ENCODE measurements at regions not wholly inside any gene's neighbourhood (a gene's known extent, or its start where the extent isn't known, plus 50 kb on each side); places are given as distances from the start of the nearest gene placed in this dataset.

- Histone ChIP-seq H3K9ac (ENCODE audit: low read length) (no peak overlapping the region), H2AFZ (ENCODE audit: low read length) (no peak overlapping the region)
Measured at GRCh38 chrX:138034136-138034535, 468.2 kb downstream of the ZIC3 start.

GRCh38 chrX:138037548-138037947 is 471.6 kb downstream of the ZIC3 start:
- Histone ChIP-seq H3K27ac (ENCODE audit: low read depth, low read length, poor library complexity, severe bottlenecking) (no peak overlapping the region), H3K79me2 (ENCODE audit: insufficient read depth, low read length) (no peaks in the 10 kb centered on the region)
- TF ChIP-seq CTCF (IDR thresholded peaks at IDR 0.05; ENCODE audit: low read length) (no peak), EZH2 (IDR thresholded peaks at IDR 0.05; ENCODE audit: borderline replicate concordance, low read length) (no peak)

More at GRCh38 chrX:138034136-138034535, 468.2 kb downstream of the ZIC3 start:
- Histone ChIP-seq H3K79me2 (ENCODE audit: insufficient read depth, low read length) (no peaks in the 10 kb centered on the region), H3F3A (ENCODE audit: insufficient read depth, low read length) (no peaks in the 10 kb centered on the region), H3K4me2 (ENCODE audit: low read length) (no peak overlapping the region), H3K9me2 (ENCODE audit: low read depth, low read length) (no peaks in the 10 kb centered on the region), H3K4me1 (ENCODE audit: insufficient read depth, low read length, severe bottlenecking) (no peaks in the 10 kb centered on the region), H3K9me3 (ENCODE audit: low read length) (no peaks in the 10 kb centered on the region), H3K36me3 (ENCODE audit: insufficient read depth, low read length) (no peaks in the 10 kb centered on the region), H3K27ac (ENCODE audit: low read depth, low read length, poor library complexity, severe bottlenecking) (no peak overlapping the region), H4K20me1 (ENCODE audit: insufficient read depth, low read length) (no peaks in the 10 kb centered on the region), H3K4me3 (ENCODE audit: low read depth, low read length, poor library complexity, severe bottlenecking) (no peak overlapping the region), H3K27me3 (ENCODE audit: insufficient read depth, low read length) (no peaks in the 10 kb centered on the region)
- TF ChIP-seq EZH2 (IDR thresholded peaks at IDR 0.05; ENCODE audit: borderline replicate concordance, low read length) (no peak), CTCF (IDR thresholded peaks at IDR 0.05; ENCODE audit: low read length) (no peak)

GRCh38 chrX:138057883-138058282 is 492.0 kb downstream of the ZIC3 start:
- H3K4me1 ChIP-seq (ENCODE audit: insufficient read depth, low read length, severe bottlenecking), result no peaks in the 10 kb centered on the region
- H3K9me3 ChIP-seq (ENCODE audit: low read length), result no peaks in the 10 kb centered on the region

More at GRCh38 chrX:138037548-138037947, 471.6 kb downstream of the ZIC3 start:
- Histone ChIP-seq H3K9ac (ENCODE audit: low read length) (no peak overlapping the region), H3K36me3 (ENCODE audit: insufficient read depth, low read length) (no peaks in the 10 kb centered on the region), H3K4me2 (ENCODE audit: low read length) (no peak overlapping the region), H3K4me3 (ENCODE audit: low read depth, low read length, poor library complexity, severe bottlenecking) (no peak overlapping the region), H3K9me3 (ENCODE audit: low read length) (no peaks in the 10 kb centered on the region), H4K20me1 (ENCODE audit: insufficient read depth, low read length) (no peaks in the 10 kb centered on the region), H2AFZ (ENCODE audit: low read length) (no peak overlapping the region), H3F3A (ENCODE audit: insufficient read depth, low read length) (no peaks in the 10 kb centered on the region), H3K27me3 (ENCODE audit: insufficient read depth, low read length) (no peaks in the 10 kb centered on the region), H3K4me1 (ENCODE audit: insufficient read depth, low read length, severe bottlenecking) (no peaks in the 10 kb centered on the region), H3K9me2 (ENCODE audit: low read depth, low read length) (no peaks in the 10 kb centered on the region)

More at GRCh38 chrX:138057883-138058282, 492.0 kb downstream of the ZIC3 start:
- Histone ChIP-seq H3K27ac (ENCODE audit: low read depth, low read length, poor library complexity, severe bottlenecking) (no peak overlapping the region), H3K9ac (ENCODE audit: low read length) (no peak overlapping the region), H3K4me2 (ENCODE audit: low read length) (no peak overlapping the region), H3K27me3 (ENCODE audit: insufficient read depth, low read length) (no peaks in the 10 kb centered on the region), H3K79me2 (ENCODE audit: insufficient read depth, low read length) (no peaks in the 10 kb centered on the region), H3K4me3 (ENCODE audit: low read depth, low read length, poor library complexity, severe bottlenecking) (no peak overlapping the region), H4K20me1 (ENCODE audit: insufficient read depth, low read length) (no peaks in the 10 kb centered on the region), H2AFZ (ENCODE audit: low read length) (no peak overlapping the region), H3F3A (ENCODE audit: insufficient read depth, low read length) (no peaks in the 10 kb centered on the region), H3K9me2 (ENCODE audit: low read depth, low read length) (no peaks in the 10 kb centered on the region), H3K36me3 (ENCODE audit: insufficient read depth, low read length) (no peaks in the 10 kb centered on the region)
- TF ChIP-seq EZH2 (IDR thresholded peaks at IDR 0.05; ENCODE audit: borderline replicate concordance, low read length), result no peak
- TF ChIP-seq CTCF (IDR thresholded peaks at IDR 0.05; ENCODE audit: low read length), result no peak
